ENCODE measurements at regions not wholly inside any gene's neighbourhood (a gene's known extent, or its start where the extent isn't known, plus 50 kb on each side); places are given as distances from the start of the nearest gene placed in this dataset.
A peak's percentile ranks its signal among the peaks of the same experiment; 100 is the strongest.
"Not testable (repeated sequence)": the region's sequence is repeated elsewhere in the genome, so short reads cannot be mapped to it uniquely, and the experiment has no call there.

DNA sequence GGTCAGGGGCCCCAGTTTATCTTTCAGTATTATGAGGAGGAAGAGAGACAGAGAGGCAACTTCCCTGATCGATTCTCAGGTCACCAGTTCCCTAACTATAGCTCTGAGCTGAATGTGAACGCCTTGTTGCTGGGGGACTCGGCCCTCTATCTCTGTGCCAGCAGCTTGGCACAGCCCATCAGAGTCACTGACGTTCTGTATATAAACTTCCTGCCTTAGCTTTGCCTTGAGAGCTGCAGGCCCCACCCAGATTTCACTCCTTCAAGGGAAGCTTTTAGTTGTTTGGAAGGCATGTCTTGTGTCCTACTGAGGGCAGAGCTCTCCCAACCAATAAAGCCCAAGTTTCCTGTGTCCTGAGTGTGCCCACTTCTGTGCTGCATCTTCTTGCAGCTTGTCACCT lies 242.5 kb upstream of the PRSS58 start:
- DNase-seq (ENCODE audit: low spot score): no peak

DNA sequence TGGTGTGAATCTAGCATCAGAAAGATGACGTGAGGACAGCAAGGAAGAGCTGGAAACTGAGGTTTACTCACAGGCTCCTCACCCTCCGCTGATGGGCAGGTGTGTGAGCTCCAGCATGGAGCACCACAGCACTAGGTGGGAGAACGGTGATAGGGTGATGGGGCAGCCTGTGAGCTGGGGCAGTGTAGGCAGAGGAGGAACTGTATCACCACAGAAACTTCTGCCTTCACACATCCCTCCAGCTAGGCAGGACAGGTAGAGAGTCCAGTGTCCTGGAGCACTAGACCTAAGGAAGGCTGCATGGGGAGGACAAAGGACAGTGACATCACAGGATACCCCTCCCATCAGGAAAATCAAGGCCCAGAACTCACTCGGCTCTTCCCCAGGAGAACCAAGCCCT lies 241.8 kb upstream of the PRSS58 start:
- no peak for DNase-seq (ENCODE audit: low spot score)

DNA sequence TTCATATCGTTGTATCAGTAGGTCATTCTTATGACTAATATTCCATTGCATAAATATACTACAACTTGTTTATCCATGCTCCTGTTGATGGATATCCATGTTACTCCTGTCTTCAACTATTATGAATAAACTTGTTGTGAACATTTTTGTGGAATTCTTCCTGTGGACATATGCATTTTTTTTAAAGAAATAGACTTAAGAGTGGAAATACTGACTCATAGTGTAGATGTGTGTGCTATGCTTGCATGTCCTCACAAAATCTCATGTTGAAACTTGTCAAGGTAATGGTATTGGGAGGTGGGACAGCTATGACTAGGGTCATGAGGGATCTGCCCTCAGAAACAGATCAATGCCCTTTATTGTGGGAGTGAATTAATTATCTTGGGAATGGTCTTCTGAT lies 240.5 kb upstream of the PRSS58 start:
- no peak for DNase-seq (ENCODE audit: low spot score)

DNA sequence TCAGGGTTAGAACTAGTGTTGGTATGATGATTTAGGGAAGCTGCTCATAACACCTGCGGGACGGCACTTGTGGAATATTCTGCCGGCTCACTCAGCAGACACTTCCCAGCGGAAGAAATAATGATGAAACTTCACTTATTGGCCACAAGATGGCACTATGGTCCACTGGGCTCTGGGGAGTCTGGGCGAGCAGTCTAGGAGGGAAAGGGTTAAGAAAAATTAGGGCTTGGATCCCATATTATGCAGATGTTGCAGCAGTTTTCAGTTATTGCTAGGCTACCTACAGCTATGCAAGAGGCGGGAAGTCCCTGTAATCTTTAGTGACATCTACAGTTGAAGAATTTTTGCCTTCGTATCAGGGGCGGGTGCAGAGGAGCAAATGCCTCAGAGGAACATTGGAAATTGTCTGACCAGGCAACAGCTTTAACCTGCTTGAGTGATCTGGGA lies 238.7 kb upstream of the PRSS58 start:
- DNase-seq (ENCODE audit: low spot score): peak; percentile 67

DNA sequence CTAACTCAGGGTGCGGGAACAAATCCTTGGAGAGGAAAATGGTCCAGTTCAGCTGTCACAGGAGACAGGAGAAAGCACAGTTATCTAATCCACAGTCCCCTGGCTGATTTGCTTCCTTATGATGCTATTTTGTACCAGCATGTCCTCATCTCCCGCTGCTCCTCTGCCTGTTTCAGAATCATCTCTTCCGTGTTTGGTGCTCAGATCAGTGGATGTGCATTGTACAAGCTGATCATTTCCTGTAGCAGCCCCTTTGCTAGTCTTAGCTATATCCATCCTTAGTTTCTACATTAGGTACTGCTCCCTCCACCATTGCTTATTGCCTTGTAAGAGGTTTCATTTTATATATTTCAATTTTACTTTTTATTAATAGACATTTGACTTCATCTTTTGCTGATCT lies 238.0 kb upstream of the PRSS58 start:
- DNase-seq (ENCODE audit: low spot score): not testable (repeated sequence)

DNA sequence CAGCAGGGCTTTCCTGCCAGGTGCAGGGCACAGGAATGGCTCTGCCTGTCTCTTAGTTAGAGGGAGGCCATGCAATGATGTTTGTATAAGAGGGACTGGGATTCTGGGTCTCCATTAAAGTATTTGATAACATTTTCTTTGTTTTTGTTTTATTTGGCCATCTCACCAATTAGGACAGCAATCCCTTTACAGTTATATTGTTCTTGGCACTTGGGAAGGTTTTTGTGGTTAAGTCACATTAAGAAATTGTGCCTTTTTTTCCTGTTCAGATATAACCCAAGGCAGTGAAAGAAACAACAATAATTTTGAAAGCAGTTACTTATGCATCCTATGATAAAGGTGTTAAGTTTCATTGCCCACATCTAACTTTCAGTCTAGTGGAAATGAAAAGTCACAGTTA lies 237.4 kb upstream of the PRSS58 start:
- DNase-seq (ENCODE audit: low spot score): not testable (repeated sequence)

DNA sequence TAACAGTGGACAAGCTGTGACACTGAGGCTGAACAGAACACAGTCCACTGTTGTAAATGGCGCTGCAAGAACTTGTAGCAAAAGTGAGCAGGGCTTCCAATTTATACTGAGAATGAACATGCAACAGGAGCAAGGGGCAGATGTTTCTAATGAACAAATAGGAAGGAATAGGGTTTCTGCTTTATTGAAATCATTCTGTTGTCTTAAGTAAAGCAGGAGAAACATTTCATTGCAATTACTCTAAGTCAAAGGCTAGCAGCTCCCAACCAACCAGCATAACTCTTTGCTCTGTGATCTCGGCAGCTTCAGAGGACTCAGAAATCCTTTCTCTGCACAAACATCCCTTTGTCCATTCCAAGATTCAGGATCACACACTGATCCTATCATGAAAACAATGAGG lies 236.2 kb upstream of the PRSS58 start:
- DNase-seq (ENCODE audit: low spot score): no peak

DNA sequence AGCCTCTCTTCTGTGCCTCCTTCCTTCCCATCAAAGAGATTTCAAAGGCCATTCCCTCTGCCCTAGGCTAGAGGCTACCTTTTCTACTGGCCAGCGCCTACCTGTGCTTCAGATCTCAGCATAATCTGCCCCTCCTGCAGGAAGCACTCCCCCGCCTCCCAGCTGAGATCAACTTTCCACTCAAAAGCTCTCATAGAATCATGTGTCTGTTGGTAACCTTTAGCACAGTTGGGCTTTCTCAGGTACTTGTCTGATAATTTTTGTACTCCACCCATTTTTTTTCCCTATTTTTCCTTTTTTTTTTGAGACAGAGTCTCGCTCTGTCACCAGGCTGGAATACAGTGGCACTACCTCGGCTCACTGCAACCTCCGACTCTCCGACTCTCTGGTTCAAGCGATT lies 231.0 kb upstream of the PRSS58 start:
- no peak for DNase-seq (ENCODE audit: low spot score)

DNA sequence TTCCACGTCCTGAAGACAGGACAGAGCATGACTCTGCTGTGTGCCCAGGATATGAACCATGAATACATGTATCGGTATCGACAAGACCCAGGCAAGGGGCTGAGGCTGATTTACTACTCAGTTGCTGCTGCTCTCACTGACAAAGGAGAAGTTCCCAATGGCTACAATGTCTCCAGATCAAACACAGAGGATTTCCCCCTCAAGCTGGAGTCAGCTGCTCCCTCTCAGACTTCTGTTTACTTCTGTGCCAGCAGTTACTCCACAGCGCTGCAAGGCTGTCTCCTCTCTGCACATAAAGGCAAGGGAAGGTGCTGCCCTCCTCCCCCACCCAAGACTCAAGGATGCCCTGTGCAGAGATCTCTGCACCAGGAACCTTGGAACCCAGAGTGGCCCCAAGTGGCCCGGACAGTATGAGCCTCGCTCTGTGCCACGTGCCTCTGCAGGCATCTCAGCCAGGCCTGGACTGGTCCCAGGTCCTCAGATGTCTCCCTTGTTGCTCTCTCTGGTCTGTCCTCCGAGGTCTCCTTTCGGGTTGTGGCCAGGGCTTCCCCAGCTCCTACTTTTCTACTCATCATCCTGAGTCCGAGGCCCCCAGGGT lies 230.3 kb upstream of the PRSS58 start:
- no peak for DNase-seq (ENCODE audit: low spot score)

DNA sequence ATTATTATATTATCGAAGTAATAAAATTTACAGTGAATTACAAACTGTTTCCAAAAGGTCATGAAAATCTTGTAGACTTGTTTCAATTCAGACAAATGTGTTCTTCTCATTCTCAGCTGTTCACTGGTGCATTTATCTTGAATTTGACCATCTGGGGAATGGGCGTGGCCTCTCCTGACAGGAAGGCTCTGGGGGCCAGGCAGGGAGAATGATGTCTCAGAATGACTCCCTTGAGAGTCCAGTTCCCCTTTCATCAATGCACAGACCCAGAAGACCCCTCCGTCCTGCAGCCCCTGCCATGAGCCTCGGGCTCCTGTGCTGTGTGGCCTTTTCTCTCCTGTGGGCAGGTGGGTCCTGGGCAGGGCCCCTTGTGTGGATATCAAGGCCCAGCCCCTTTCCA lies 229.7 kb upstream of the PRSS58 start:
- DNase-seq (ENCODE audit: low spot score): not testable (repeated sequence)

DNA sequence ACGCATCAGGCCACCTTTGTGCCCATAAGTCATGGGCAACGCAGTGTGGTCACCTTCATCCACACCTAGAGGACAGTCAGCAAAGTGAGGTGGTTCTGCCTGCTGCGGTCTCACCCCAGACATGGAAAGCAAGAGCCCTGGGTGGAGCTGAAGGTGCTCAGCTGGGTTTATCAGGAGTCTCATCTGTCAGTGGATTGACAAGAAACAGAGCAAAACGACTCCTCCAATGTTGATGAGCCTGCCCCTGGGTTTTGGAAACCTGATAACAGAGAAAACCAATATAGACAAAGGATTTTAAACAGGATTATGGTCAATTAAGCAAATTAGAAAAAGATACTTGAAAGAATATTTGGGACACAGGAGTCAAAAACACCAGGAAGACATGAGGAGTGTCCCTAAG lies 229.3 kb upstream of the PRSS58 start:
- no peak for DNase-seq (ENCODE audit: low spot score)

DNA sequence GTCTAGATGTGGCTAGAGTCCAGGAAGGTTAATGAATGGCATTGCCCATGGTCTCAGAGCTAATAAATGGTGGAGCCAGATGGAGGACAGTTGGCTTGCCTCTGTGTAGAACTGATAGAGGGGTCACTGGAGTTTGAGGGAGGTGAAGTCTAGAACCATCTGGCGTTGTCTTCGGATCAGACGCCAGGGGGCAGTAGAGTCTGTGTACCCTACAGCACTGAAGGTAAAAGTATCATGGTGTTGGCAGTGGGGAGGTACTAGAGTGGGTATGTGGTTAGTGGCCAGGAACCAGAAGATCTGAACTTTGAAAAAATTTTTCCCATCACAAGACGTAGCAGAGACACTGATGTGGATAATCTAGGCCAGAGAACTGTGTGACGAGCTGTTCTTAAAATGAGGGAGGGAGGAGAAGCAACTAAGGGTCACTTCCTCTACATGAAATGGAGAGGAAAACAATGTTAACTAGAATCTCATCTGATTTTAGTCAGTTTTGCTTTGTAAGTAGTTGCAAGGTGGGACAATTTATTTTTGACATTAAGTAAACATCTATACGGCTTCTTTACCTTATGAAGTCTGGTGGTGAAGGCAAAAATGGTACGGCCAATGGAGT lies 227.9 kb upstream of the PRSS58 start:
- DNase-seq (ENCODE audit: low spot score): no peak

DNA sequence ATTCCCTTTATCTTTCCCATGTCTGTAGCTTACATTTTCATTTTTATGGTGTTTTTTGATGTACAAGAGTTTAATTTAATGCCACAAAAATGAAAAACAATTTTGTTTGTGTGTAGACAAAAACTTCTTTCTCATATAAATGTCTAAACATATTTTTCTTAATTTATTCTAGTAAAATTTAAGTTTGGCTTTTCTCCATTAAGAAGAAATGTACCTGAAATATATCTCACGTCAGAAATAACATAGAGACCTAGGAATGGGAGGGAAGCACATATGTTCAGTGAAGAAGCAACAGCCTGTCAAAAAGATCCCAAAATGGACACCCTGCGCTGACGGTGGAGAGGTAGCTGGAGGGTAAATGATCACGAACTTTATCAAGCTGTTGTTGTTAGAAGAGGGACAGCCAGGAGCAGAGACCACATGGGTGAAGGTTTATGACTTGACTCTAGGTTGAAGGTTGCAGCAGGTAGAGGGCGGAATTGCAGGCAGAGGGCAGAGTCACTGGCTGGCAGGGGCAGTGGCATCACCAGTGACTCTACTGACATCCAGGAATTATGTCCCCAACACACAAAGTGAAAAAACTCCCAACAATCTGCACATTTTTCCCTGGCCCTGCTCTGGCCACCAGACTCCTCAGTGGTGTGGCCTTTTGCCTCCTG lies 225.9 kb upstream of the PRSS58 start:
- DNase-seq (ENCODE audit: low spot score): no peak

DNA sequence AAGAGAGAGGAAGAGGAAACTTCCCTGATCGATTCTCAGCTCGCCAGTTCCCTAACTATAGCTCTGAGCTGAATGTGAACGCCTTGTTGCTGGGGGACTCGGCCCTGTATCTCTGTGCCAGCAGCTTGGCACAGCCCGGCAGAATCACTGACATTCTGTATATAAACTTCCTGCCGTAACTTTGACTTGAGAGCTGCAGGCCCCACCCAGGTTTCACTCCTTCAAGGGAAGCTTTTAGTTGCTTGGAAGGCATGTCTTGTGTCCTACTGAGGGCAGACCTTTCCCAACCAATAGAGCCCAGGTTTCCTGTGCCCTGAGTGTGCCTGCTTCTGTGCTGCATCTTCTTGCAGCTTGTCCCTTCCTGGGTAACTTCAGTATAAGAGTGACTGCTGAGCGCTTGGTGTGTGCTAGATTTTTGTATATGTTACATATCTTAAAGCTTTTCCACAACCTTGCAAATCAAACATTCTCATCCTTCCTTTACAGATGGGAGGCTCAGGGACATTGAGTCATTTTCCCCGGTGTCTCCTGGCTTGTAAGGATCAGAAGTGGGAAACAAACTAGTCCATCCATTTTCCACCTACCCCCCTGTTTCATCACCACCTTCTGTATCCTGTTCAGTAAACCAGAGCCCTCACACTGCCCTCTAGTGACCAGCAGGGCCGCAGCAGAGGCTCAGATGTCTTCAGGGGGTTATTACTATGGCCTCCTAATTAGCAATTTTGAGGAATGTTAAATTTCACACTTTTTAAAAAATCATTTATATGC lies 225.2 kb upstream of the PRSS58 start:
- peak; percentile 66 for DNase-seq (ENCODE audit: low spot score)

DNA sequence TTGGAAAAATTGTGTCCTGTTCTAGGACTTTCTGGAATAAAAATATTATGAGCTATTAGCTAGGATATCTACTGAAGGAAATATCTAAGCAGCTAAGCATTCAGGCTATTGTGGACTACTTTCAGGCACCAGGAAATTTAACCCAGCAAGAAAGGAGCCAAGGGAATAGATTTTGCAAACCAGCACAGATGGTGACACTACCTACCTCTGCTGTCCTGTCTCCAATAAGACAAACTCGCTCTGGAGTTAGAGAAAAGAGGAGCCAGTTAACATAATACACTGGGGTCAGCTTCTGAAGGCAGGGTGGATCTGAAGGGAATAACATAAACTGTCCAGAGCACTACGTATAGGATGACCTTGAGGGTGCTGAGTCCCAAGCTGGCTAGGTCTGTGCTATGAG lies 223.7 kb upstream of the PRSS58 start:
- no peak for DNase-seq (ENCODE audit: low spot score)

DNA sequence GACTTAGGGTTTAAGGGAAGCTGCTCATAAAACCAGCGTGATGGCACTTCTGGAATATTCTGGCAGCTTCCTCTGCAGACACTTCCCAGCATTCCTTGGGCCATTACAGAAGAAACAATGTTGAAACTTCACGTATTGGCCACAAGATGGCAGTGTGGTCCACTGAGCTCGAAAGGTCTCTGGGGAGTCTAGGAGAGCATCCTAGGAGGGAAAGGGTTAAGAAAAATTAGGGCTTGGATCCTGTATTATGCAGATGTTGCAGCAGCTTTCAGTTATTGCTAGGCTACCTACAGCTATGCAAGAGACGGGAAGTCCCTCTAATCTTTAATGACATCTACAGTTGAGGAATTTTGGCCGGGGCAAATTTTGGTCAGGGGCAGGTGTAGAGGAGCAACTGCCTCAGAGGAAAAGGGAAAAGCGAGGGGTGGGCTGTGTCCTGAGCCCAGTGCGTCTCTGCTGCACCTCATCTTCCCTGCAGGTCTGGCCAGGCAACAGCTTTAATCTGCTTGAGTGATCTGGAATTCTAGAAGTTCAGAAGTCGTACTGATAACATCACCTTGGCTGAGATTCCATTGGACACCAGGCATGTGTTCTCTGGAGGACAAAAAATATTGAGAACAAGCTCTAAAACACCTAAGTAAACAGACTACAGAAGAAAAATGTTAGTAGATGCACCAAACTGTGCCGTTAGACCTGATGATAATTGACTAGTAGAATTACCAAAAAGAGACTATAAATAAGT lies 220.8 kb upstream of the PRSS58 start:
- peak; percentile 56 for DNase-seq (ENCODE audit: low spot score)

DNA sequence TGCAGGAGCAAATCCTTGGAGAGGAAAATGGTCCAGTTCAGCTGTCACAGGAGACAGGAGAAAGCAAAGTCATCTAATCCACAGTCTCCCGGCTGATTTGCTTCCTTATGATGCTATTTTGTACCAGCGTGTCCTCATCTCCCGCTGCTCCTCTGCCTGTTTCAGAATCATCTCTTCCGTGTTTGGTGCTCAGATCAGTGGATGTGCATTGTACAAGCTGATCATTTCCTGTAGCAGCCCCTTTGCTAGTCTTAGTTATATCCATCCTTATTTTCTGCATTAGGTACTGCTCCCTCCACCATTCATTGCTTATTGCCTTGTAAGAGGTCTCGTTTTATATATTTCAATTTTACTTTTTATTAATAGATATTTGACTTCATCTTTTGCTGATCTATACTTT lies 219.9 kb upstream of the PRSS58 start:
- DNase-seq (ENCODE audit: low spot score): not testable (repeated sequence)

DNA sequence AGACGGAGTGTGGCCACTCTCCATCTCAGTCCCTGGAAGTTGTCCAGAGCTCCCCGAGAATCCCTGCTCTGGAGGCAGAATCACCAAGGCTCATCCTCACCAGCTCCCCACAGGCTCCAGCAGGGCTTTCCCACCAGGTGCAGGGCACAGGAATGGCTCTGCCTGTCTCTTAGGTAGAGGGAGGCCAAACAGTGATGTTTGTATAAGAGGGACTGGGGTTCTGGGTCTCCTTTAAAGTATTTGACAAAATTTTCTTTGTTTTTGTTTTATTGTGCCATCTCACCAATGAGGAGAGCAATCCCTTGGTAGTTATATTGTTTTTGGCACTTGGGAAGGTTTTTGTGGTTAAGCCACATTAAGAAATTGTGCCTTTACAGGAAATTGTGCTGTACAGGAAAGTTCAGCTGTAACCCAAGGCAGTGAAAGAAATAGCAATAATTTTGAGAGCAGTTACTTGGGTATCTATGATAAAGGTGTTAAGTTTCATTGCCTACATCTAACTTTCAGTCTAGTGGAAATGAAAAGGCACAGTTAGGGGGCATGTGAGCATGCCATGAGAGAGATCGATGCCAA lies 219.3 kb upstream of the PRSS58 start:
- DNase-seq (ENCODE audit: low spot score): no peak

DNA sequence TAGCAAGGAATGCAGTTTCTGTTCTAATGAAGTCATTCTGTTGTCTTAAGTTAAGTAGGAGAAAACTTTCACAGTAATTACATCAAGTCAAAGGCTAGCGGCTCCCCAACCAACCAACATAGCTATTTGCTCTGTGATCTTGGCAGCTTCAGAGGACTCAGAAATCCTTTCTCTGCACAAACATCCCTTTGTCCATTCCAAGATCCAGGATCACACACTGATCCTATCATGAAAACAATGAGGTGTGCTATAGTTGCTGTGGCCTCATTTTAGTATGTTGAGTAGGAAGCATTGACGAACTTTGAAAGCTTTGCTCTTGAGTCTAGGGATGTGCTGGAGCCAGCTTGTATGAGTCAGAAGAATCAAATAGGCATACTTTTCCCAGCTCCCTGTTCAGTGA lies 218.2 kb upstream of the PRSS58 start:
- DNase-seq (ENCODE audit: low spot score): no peak

DNA sequence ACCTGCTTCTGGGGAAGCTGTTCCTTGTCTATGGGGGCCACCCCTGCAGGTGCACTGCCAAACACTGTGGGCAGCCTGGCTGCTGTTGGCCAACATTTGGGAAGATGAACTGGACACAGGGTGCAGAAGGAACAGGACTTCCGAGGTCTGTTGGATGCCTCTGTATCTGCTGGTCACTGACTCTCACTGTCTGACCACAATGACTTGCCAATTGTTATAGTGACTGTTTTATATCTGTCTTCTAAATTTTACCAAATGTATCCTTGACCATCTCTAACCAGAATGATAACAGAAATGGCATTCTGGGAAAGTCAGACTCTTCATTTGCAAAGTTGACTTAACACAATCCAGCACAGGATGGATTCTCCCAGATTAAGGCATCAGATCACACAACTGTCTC lies 214.0 kb upstream of the PRSS58 start:
- DNase-seq (ENCODE audit: low spot score): no peak

DNA sequence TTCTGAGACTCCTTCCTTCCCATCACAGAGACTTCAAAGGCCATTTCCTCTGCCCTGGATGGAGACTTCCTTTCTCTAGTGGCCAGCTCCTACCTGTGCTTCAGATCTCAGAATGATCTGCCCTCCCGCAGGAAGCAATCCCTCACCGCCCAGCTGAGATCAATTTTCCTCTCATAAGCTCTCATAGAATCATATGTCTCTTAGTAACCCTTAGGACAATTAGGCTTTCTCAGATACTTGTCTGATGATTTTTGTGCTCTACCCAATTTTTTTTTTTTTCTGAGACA lies 212.6 kb upstream of the PRSS58 start:
- DNase-seq (ENCODE audit: low spot score): no peak

Measured in Ammon's horn (tissue), 1 donor.